ENCODE measurements at regions not wholly inside any gene's neighbourhood (a gene's known extent, or its start where the extent isn't known, plus 50 kb on each side); places are given as distances from the start of the nearest gene placed in this dataset.

DNA sequence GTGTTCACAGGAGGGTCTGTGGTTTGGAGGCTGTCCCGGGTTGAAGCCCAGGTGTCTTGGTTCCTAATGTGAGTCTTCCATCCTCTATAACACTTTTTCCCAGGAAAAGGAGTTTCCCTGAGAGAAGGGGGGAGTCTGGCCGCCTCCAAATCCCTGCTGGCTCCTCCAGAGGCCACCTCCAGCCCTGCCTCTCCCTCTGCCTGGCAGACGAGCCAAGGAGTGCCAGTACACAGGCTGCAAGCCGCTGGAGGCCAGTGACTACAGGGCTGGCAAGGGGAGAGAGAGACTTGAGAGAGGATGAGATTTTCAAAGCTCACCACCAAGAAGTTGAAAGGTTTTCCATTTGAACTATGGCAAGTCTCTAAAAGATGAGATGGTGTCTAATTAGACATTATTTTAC, 154.2 kb upstream of the ID2 start:
- TF ChIP-seq, protein P1, sequence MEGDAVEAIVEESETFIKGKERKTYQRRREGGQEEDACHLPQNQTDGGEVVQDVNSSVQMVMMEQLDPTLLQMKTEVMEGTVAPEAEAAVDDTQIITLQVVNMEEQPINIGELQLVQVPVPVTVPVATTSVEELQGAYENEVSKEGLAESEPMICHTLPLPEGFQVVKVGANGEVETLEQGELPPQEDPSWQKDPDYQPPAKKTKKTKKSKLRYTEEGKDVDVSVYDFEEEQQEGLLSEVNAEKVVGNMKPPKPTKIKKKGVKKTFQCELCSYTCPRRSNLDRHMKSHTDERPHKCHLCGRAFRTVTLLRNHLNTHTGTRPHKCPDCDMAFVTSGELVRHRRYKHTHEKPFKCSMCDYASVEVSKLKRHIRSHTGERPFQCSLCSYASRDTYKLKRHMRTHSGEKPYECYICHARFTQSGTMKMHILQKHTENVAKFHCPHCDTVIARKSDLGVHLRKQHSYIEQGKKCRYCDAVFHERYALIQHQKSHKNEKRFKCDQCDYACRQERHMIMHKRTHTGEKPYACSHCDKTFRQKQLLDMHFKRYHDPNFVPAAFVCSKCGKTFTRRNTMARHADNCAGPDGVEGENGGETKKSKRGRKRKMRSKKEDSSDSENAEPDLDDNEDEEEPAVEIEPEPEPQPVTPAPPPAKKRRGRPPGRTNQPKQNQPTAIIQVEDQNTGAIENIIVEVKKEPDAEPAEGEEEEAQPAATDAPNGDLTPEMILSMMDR (IDR thresholded peaks at IDR 0.05): no peak
- TF ChIP-seq EZH2 (IDR thresholded peaks at IDR 0.05): no peak
